HepG2 (cell line): ENCODE measurements at regions not wholly inside any gene's neighbourhood (a gene's known extent, or its start where the extent isn't known, plus 50 kb on each side); places are given as distances from the start of the nearest gene placed in this dataset.

Experiments
- CHCHD3 ChIP-seq: sonication (generic); formaldehyde crosslinking; IDR thresholded peaks from 2 replicates; pipeline ENCODE4 v1.8.0; 2022; ENCODE audit warnings: mild to moderate bottlenecking, missing genetic modification reagents, moderate library complexity
- ELF4 ChIP-seq: sonication (generic); formaldehyde crosslinking; IDR thresholded peaks from 2 replicates; pipeline ENCODE4 v1.5.0; 2020; ENCODE audit warnings: missing genetic modification reagents, mild to moderate bottlenecking, moderate library complexity, borderline replicate concordance
- HDAC2 ChIP-seq: sonication (generic); formaldehyde crosslinking; IDR thresholded peaks from 2 replicates; pipeline ENCODE4 v1.4.0; 2020; ENCODE audit warnings: missing genetic modification reagents
- HINFP ChIP-seq: sonication (generic); formaldehyde crosslinking; IDR thresholded peaks from 2 replicates; pipeline ENCODE4 v1.4.0; 2020; ENCODE audit warnings: low read depth, mild to moderate bottlenecking, missing genetic modification reagents
- HNRNPH1 ChIP-seq: fragments of 200-400 bp; formaldehyde crosslinking; optimal IDR thresholded peaks from 2 replicates; pipeline ENCODE3; 2017; ENCODE audit warnings: mild to moderate bottlenecking, low read depth, low read length
- MEIS1 ChIP-seq: sonication (generic); formaldehyde crosslinking; IDR thresholded peaks from 2 replicates; pipeline ENCODE4 v1.9.0; 2021; ENCODE audit warnings: mild to moderate bottlenecking, missing genetic modification reagents, moderate library complexity, borderline replicate concordance
- ZBTB40 ChIP-seq, 2 experiments: fragments of 450-650 bp in 1 of 2; sonication (generic) in 1 of 2; formaldehyde crosslinking in 1 of 2; IDR thresholded peaks; 2 replicates each; pipeline versions ENCODE4 v1.6.1 to v1.8.0; 2016 to 2022; ENCODE audit warnings: antibody characterized with exemption in 1 of 2, mild to moderate bottlenecking in 1 of 2, missing genetic modification reagents in 1 of 2

- TF ChIP-seq ZBTB40 (IDR thresholded peaks at IDR 0.05) (no peak), ZBTB40 (CRISPR knock-in tag; IDR thresholded peaks at IDR 0.05) (no peak), CHCHD3 (CRISPR knock-in tag) (no peak), HDAC2 (CRISPR knock-in tag) (no peak), ELF4 (CRISPR knock-in tag) (no peak), MEIS1 (CRISPR knock-in tag) (no peak), HINFP (CRISPR knock-in tag) (no peak), HNRNPH1 (no peak)
Measured at GRCh38 chr14:48615618-48616017, 940.2 kb upstream of the MDGA2 start.
